HUES64 (cell line): ENCODE measurements at regions not wholly inside any gene's neighbourhood (a gene's known extent, or its start where the extent isn't known, plus 50 kb on each side); places are given as distances from the start of the nearest gene placed in this dataset.
"Not testable (repeated sequence)": the region's sequence is repeated elsewhere in the genome, so short reads cannot be mapped to it uniquely, and the experiment has no call there.

Experiments used
- H3K27ac ChIP-seq: 2 replicates; pipeline ENCODE4 v1.7.0; 2013; ENCODE audit warnings: low read depth, low read length, inconsistent platforms
- H3K27me3 ChIP-seq: 2 replicates; pipeline ENCODE4 v1.6.1; 2013; ENCODE audit warnings: mild to moderate bottlenecking, low read length; ENCODE audit not compliant: insufficient read depth
- H3K36me3 ChIP-seq: 2 replicates; pipeline ENCODE4 v1.6.1; 2013; ENCODE audit warnings: mild to moderate bottlenecking, low read length; ENCODE audit not compliant: insufficient read depth
- H3K4me1 ChIP-seq: 2 replicates; pipeline ENCODE4 v1.6.1; 2013; ENCODE audit warnings: mild to moderate bottlenecking, low read length, moderate library complexity; ENCODE audit not compliant: insufficient read depth
- H3K4me3 ChIP-seq: 2 replicates; pipeline ENCODE4 v1.5.1; 2013; ENCODE audit warnings: mild to moderate bottlenecking, low read length, moderate library complexity
- H3K9ac ChIP-seq: 2 replicates; pipeline ENCODE4 v1.6.1; 2013; ENCODE audit warnings: mild to moderate bottlenecking, low read depth, low read length
- H3K9me3 ChIP-seq: 2 replicates; pipeline ENCODE4 v1.6.1; 2013; ENCODE audit warnings: low read depth, low read length; ENCODE audit not compliant: insufficient read depth
- WGBS: fragments of 150-250, 120-280 bp; methylation state at CpG from one replicate; pipeline ENCODE4 v1.1.7; 2013; ENCODE audit warnings: missing lambda C conversion rate; 5-methylcytosine and 5-hydroxymethylcytosine counted together

- Histone ChIP-seq H3K4me1 (0 out of 2 replicates have a peak, but pooled peaks cover 2% of the 10 kb centered on the region), H3K27me3 (no peaks in the 10 kb centered on the region), H3K27ac (no peak overlapping the region), H3K9me3 (no peaks in the 10 kb centered on the region), H3K36me3 (no peaks in the 10 kb centered on the region), H3K9ac (no peak overlapping the region), H3K4me3 (no peak overlapping the region)
- 90% methylated on average over 1 of the region's 1 CpG for WGBS
Measured at GRCh38 chr18:1513519-1513918, 608.8 kb downstream of the ADCYAP1 start.

GRCh38 chr18:1521588-1522248 is 617.0 kb downstream of the ADCYAP1 start:
- H3K9me3 ChIP-seq, H3K4me1 ChIP-seq, H3K4me3 ChIP-seq, H3K9ac ChIP-seq, H3K36me3 ChIP-seq, H3K27me3 ChIP-seq, H3K27ac ChIP-seq: not testable (repeated sequence)
- 59% methylated on average over 29 of the region's 30 CpGs for whole genome bisulfite sequencing

DNA sequence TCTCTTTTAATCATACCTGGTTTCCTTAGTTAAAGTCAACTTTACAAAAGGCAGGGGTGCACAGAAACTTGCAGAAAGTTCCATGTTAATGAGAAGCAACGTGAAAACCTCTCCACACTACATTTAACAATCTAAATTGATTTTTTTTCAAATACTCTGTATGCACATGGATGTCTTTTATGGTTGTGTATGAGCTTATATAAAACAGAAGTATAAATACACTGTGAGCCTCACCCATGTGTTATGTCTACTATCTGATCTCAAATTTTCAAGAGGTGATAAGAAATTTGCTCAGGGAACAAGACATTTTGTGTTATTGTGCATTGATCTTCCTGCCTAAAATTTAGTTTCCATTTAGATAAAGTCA is 617.6 kb downstream of the ADCYAP1 start:
- no peaks in the 10 kb centered on the region for H3K4me1 ChIP-seq
- H3K4me3 ChIP-seq: no peak overlapping the region
- H3K27me3 ChIP-seq: no peaks in the 10 kb centered on the region
- no peak overlapping the region for H3K9ac ChIP-seq
- H3K9me3 ChIP-seq: no peaks in the 10 kb centered on the region
- H3K36me3 ChIP-seq: no peaks in the 10 kb centered on the region
- WGBS: 67% methylated on average over 1 of the region's 1 CpG
- no peak overlapping the region for H3K27ac ChIP-seq

DNA sequence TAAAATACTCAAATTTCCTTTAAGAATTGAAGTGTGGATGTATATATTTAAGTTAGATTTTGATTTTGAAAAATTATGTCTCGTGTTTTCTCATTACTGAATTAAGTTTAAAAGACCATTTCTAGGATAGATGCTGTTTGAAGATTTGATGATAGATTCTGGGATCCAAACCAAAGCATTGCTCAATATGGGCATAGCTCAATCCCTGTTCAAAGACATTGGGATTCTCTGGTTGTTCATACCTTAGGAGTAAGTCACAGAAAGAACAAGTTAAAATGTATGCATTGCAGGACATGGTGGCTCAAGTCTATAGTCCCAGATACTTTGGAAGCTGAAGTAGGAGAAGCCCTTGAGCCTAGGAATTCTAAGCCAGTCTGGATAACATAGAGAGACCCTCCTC is 622.3 kb downstream of the ADCYAP1 start:
- H3K9ac ChIP-seq: no peak overlapping the region
- 100% methylated on average over 1 of the region's 1 CpG for WGBS
- no peak overlapping the region for H3K27ac ChIP-seq

DNA sequence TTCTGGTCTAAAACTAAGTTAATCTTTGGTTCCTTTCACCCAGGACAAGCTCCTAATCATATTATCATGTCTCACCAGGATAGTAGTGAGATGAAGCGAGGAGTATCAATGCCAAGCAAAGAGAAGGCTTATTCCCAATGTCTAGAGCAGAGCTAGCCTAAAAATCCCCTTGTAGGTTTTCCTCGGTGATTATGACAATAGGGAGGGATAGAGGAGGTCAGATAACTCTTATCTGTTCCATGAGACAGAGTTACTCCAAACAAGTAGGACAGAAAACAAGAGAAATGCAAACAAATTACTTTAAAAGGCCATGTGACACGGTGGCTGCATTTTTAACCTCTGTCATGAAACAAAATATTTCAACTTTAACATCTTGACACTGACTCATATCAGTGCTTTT is 623.1 kb downstream of the ADCYAP1 start:
- no peak overlapping the region for H3K27ac ChIP-seq
- H3K4me3 ChIP-seq: no peak overlapping the region
- H3K4me1 ChIP-seq: no peaks in the 10 kb centered on the region
- no peaks in the 10 kb centered on the region for H3K36me3 ChIP-seq
- H3K9me3 ChIP-seq: no peaks in the 10 kb centered on the region
- WGBS: 80% methylated on average over 3 of the region's 3 CpGs
- no peak overlapping the region for H3K9ac ChIP-seq
- H3K27me3 ChIP-seq: no peaks in the 10 kb centered on the region

More for the DNA sequence above, 622.3 kb downstream of the ADCYAP1 start:
- no peak overlapping the region for H3K4me3 ChIP-seq
- no peaks in the 10 kb centered on the region for H3K4me1 ChIP-seq
- H3K9me3 ChIP-seq: no peaks in the 10 kb centered on the region
- H3K36me3 ChIP-seq: no peaks in the 10 kb centered on the region
- no peaks in the 10 kb centered on the region for H3K27me3 ChIP-seq

DNA sequence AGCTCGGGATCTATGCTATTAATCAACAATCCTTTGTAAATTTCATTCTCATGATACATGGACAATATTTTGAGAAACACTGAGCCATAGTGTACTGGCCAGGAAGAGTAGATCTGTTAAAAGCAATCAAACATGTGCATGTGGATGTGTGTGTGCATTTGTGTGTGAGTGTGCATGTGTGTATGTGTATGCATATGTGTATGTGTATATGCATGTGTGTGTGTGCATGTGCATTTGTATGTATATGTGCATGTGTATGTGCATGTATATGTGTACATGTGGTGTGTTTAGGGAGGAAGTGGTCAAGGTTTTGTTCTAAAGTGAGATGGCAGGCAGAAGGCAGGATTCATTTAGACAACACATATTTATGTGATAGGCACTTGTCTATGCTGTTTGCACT is 623.8 kb downstream of the ADCYAP1 start:
- 88% methylated on average over 1 of the region's 1 CpG for WGBS
- Histone ChIP-seq H3K9me3 (no peaks in the 10 kb centered on the region), H3K9ac (no peak overlapping the region), H3K27ac (no peak overlapping the region), H3K36me3 (no peaks in the 10 kb centered on the region), H3K27me3 (no peaks in the 10 kb centered on the region), H3K4me3 (no peak overlapping the region), H3K4me1 (no peaks in the 10 kb centered on the region)

GRCh38 chr18:1528964-1529509 is 624.4 kb downstream of the ADCYAP1 start:
- WGBS: 82% methylated on average over 2 of the region's 2 CpGs

DNA sequence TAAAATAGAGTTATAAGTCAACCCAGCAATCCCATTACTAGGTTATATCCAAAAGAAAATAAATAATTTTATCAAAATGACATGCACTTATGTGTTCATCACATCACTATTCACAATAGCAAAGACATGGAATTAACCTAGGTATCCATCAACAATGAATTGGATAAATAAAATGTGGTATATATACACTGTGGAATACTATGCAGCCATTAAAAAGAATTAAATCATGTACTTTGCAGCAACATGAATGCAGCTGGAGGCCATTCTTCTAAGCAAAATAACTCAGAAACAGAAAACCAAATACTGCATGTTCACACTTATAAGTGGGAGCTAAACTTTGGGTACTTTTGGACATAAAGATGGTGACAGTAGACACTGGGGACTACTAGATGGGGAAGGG is 626.0 kb downstream of the ADCYAP1 start:
- H3K4me1 ChIP-seq: no peaks in the 10 kb centered on the region
- no peaks in the 10 kb centered on the region for H3K9me3 ChIP-seq
- H3K27me3 ChIP-seq: no peaks in the 10 kb centered on the region
- H3K36me3 ChIP-seq: no peaks in the 10 kb centered on the region
- H3K9ac ChIP-seq: no peak overlapping the region
- H3K4me3 ChIP-seq: no peak overlapping the region
- H3K27ac ChIP-seq: no peak overlapping the region

More at GRCh38 chr18:1528964-1529509, 624.4 kb downstream of the ADCYAP1 start:
- Histone ChIP-seq H3K36me3 (no peaks in the 10 kb centered on the region), H3K27me3 (no peaks in the 10 kb centered on the region), H3K27ac (no peak overlapping the region), H3K9me3 (no peaks in the 10 kb centered on the region), H3K9ac (no peak overlapping the region), H3K4me1 (no peaks in the 10 kb centered on the region), H3K4me3 (no peak overlapping the region)

- H3K9ac ChIP-seq: no peak overlapping the region
- H3K36me3 ChIP-seq: no peaks in the 10 kb centered on the region
- no CpG with 5 or more reads among the region's 2 CpGs for WGBS
Measured at GRCh38 chr18:1539276-1539675, 634.6 kb downstream of the ADCYAP1 start.

DNA sequence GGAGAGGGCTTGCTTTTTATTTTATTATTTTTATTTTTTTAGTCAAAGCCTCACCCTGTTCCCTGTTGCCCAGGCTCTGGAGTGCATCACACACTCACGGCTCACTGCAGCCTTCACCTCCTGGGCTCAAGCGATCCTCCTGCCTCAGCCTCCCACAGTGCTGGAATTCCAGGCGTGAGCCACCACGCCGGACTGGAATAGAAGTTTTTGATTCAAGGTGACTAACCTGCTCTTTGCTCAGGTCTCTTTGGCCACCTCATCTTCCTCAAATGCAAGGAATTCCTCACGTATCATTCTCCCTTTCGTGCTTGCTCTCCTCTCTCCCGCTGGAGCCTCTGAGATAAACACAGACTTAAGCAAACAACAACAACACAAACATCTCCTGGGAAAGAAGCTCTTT is 636.8 kb downstream of the ADCYAP1 start:
- Histone ChIP-seq H3K9me3 (no peaks in the 10 kb centered on the region), H3K9ac (no peak overlapping the region), H3K4me1 (no peaks in the 10 kb centered on the region), H3K27ac (no peak overlapping the region), H3K4me3 (no peak overlapping the region), H3K27me3 (no peaks in the 10 kb centered on the region), H3K36me3 (no peaks in the 10 kb centered on the region)
- WGBS: 88% methylated on average over 8 of the region's 8 CpGs

More at GRCh38 chr18:1539276-1539675, 634.6 kb downstream of the ADCYAP1 start:
- Histone ChIP-seq H3K4me1 (no peaks in the 10 kb centered on the region), H3K27ac (no peak overlapping the region), H3K4me3 (no peak overlapping the region), H3K9me3 (no peaks in the 10 kb centered on the region), H3K27me3 (no peaks in the 10 kb centered on the region)

GRCh38 chr18:1542230-1542774 is 637.6 kb downstream of the ADCYAP1 start:
- WGBS: no CpG with 5 or more reads among the region's 2 CpGs
- H3K27ac ChIP-seq: no peak overlapping the region
- H3K4me3 ChIP-seq: no peak overlapping the region
- H3K4me1 ChIP-seq: no peaks in the 10 kb centered on the region
- H3K36me3 ChIP-seq: no peaks in the 10 kb centered on the region
- H3K9ac ChIP-seq: no peak overlapping the region
- H3K9me3 ChIP-seq: no peaks in the 10 kb centered on the region
- no peaks in the 10 kb centered on the region for H3K27me3 ChIP-seq
